K562 (cell line): ENCODE measurements at regions not wholly inside any gene's neighbourhood (a gene's known extent, or its start where the extent isn't known, plus 50 kb on each side); places are given as distances from the start of the nearest gene placed in this dataset.

Source experiments
- ATAC-seq: fragments of 200-7000 bp; cut with Tn5 transposase; 3 replicates; pipeline ENCODE4 v1.9.1; 2020; ENCODE audit warnings: moderate library complexity
- BruUV-seq: library from RNA; stranded (reverse); fragments of 400-500 nt; replicated peaks from 2 replicates; lab custom pipeline; 2021; lab: Mats Ljungman, UMichigan
- CTCF ChIA-PET: fragments of 300-600 bp; formaldehyde crosslinking; extraction: SDS; loops from one replicate; lab custom pipeline; 2021; ENCODE audit warnings: low intra/inter-chr PET ratio; lab: Yijun Ruan, JAX
- POLR2A ChIA-PET: fragments of 300-600, 350-650 bp; sonication (Branson Sonifier 250); formaldehyde crosslinking; extraction: SDS; loops from one replicate; lab custom pipeline; 2021; ENCODE audit warnings: antibody characterized with exemption, inconsistent platforms; lab: Yijun Ruan, JAX
- DNase-seq, 4 experiments: peaks; one replicate each; pipeline versions ENCODE4 v3.0.0 to v3.0.0-alpha.2; 2011 to 2018; ENCODE audit warnings: low spot score in 3 of 4, mixed read lengths in 3 of 4; ENCODE audit errors: extremely low read depth in 1 of 4
- FAIRE-seq: peaks from 2 replicates; lab custom pipeline; 2011; peaks lifted over from hg19 to GRCh38; lab: Jason Lieb, UNC
- H2AFZ ChIP-seq: 2 replicates; pipeline ENCODE4 v1.6.0; 2011; ENCODE audit warnings: low read depth, low read length, control low read depth, inconsistent platforms
- H3K27ac ChIP-seq: fragments of 200-600 bp; 3 replicates; pipeline ENCODE4 v1.8.0; 2011; ENCODE audit warnings: low read depth, mild to moderate bottlenecking, control low read depth, inconsistent platforms, low read length, moderate library complexity, mixed read lengths; ENCODE audit errors: extremely low read depth
- H3K27me3 ChIP-seq, 2 experiments: fragments of 300-600 bp in 1 of 2; 2 replicates in 1 of 2; 3 replicates in 1 of 2; pipeline versions ENCODE4 v1.6.0 to v1.8.0; 2011; ENCODE audit warnings: inconsistent platforms in 2 of 2, low read length in 2 of 2, mild to moderate bottlenecking in 1 of 2, mixed read lengths in 1 of 2, moderate library complexity in 1 of 2; ENCODE audit not compliant: control insufficient read depth in 2 of 2, insufficient read depth in 2 of 2
- H3K36me3 ChIP-seq: fragments of 300-600 bp; 3 replicates; pipeline ENCODE4 v1.8.0; 2011; ENCODE audit warnings: mild to moderate bottlenecking, low read length, inconsistent platforms; ENCODE audit not compliant: control insufficient read depth, insufficient read depth
- H3K4me1 ChIP-seq, 2 experiments: fragments of 200-600 bp in 1 of 2; replicated peaks in 1 of 2; 2 replicates in 1 of 2; 3 replicates in 1 of 2; pipeline versions ENCODE4 v1.5.1 to v1.8.0; 2011; ENCODE audit warnings: inconsistent platforms in 2 of 2, low read length in 2 of 2, mild to moderate bottlenecking in 1 of 2, mixed read lengths in 1 of 2, moderate library complexity in 1 of 2; ENCODE audit not compliant: control insufficient read depth in 2 of 2, insufficient read depth in 2 of 2
- H3K4me2 ChIP-seq: 2 replicates; pipeline ENCODE4 v1.6.1; 2011; ENCODE audit warnings: low read length, control low read depth, inconsistent platforms, mixed read lengths; ENCODE audit not compliant: insufficient read depth
- H3K4me3 ChIP-seq: fragments of 200-600 bp; sonication (generic), shearing (Covaris generic); 2 replicates; pipeline ENCODE4 v1.5.1; 2016; ENCODE audit warnings: control low read depth, inconsistent platforms
- H3K79me2 ChIP-seq: fragments of 200-600 bp; 3 replicates; pipeline ENCODE4 v1.8.0; 2011; ENCODE audit warnings: low read length, inconsistent platforms; ENCODE audit not compliant: control insufficient read depth, insufficient read depth
- H3K9ac ChIP-seq, 2 experiments: 2 replicates each; pipeline versions ENCODE4 v1.6.0 to v1.6.1; 2011; ENCODE audit warnings: low read depth in 2 of 2, low read length in 2 of 2, control low read depth in 1 of 2, inconsistent platforms in 1 of 2, mild to moderate bottlenecking in 1 of 2, mixed read lengths in 1 of 2; ENCODE audit not compliant: insufficient read depth in 1 of 2
- H3K9me1 ChIP-seq: one replicate; pipeline ENCODE4 v1.6.0; 2011; ENCODE audit warnings: inconsistent platforms, mild to moderate bottlenecking, low read length, moderate library complexity; ENCODE audit not compliant: control insufficient read depth, insufficient read depth
- H3K9me3 ChIP-seq: replicated peaks from 2 replicates; pipeline ENCODE4 v1.5.1; 2011; ENCODE audit warnings: low read depth, low read length, inconsistent platforms; ENCODE audit not compliant: control insufficient read depth, insufficient read depth
- H4K20me1 ChIP-seq: replicated peaks from 2 replicates; pipeline ENCODE4 v1.6.1; 2011; ENCODE audit warnings: low read length, inconsistent platforms, mixed read lengths; ENCODE audit not compliant: control insufficient read depth, insufficient read depth
- ETV6 ChIP-seq, 3 experiments: fragments of 150-350 bp in 1 of 3; sonication (generic) in 1 of 3; formaldehyde crosslinking in 1 of 3; IDR thresholded peaks; 2 replicates each; pipeline versions ENCODE4 v1.6.1 to v1.8.0; 2014 to 2022; ENCODE audit warnings: borderline replicate concordance in 2 of 3, low read depth in 2 of 3, antibody characterized with exemption in 1 of 3, low read length in 1 of 3, mild to moderate bottlenecking in 1 of 3, missing genetic modification reagents in 1 of 3
- MYBL2 ChIP-seq, 2 experiments: fragments of 450-650 bp in 1 of 2; sonication (generic) in 1 of 2; formaldehyde crosslinking in 1 of 2; IDR thresholded peaks; 2 replicates each; pipeline versions ENCODE4 v1.6.1 to v1.8.1; 2017 to 2022; ENCODE audit warnings: borderline replicate concordance in 1 of 2, inconsistent platforms in 1 of 2, low read depth in 1 of 2, mild to moderate bottlenecking in 1 of 2, missing genetic modification reagents in 1 of 2, moderate library complexity in 1 of 2
- OTX1 ChIP-seq: fragments of 450-650 bp; formaldehyde crosslinking; IDR thresholded peaks from 2 replicates; pipeline ENCODE4 v1.4.0; 2022; ENCODE audit warnings: mild to moderate bottlenecking
- SIN3B ChIP-seq: fragments of 450-650 bp; IDR thresholded peaks from 2 replicates; pipeline ENCODE4 v1.6.1; 2017; ENCODE audit warnings: low read depth, mild to moderate bottlenecking, moderate library complexity
- SMARCC2 ChIP-seq: fragments of 450-650 bp; IDR thresholded peaks from 2 replicates; pipeline ENCODE4 v1.6.1; 2017; ENCODE audit warnings: antibody characterized with exemption, moderate library complexity, mild to moderate bottlenecking, low read depth
- SPI1 ChIP-seq: IDR thresholded peaks from 2 replicates; pipeline ENCODE4 v1.6.1; 2011; ENCODE audit warnings: low read depth, low read length, control low read depth, borderline replicate concordance
- ZNF75A ChIP-seq: fragments of 450-650 bp; formaldehyde crosslinking; IDR thresholded peaks from 2 replicates; pipeline ENCODE4 v1.4.0; 2020; ENCODE audit warnings: mild to moderate bottlenecking
- WGBS: fragments of 100-300 bp; shearing (Covaris generic); methylation state at CpG from one replicate; pipeline ENCODE4 v1.1.6; 2016; ENCODE audit warnings: low coverage, mixed read lengths; ENCODE audit not compliant: insufficient coverage; ENCODE audit errors: missing lambda C conversion rate; 5-methylcytosine and 5-hydroxymethylcytosine counted together
- in situ Hi-C: fragments of 300-500 bp; cut with MboI; formaldehyde crosslinking; loops from 4 replicates; pipeline ENCODE4 v1.15.0; 2018; ENCODE audit warnings: inconsistent platforms, mixed read lengths
- intact Hi-C: fragments of 100-400 bp; cut with micrococcal nuclease; formaldehyde crosslinking; loops from 2 replicates; pipeline ENCODE4 v1.14.2; 2022

DNA sequence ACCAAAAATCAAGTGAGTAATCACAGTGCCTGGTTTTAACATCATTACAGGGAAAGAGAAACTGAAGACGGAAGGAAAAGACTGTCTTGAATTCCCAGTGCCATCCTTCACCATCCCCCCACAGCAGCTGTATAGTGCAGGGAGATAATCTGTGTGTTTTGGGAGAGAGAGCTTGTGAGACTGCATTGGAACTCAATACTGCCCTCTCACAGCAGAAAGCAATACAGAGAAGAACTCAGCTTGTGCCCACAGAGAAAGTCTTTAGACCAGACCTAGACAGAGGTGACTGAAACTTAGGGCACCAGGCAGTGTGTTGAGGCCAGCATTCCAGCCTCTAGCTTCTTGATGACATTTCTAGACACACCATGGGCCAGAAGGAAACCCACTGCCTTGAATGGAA is 754.7 kb upstream of the CDH6 start:
- in situ Hi-C loops (no loop called here), intact Hi-C loops (no loop called here)
- Histone ChIP-seq H3K36me3 (no peaks in the 10 kb centered on the region), H3K79me2 (no peaks in the 10 kb centered on the region), H3K4me3 (no peak overlapping the region), H3K4me1 (no peaks in the 10 kb centered on the region), H3K27me3 (no peaks in the 10 kb centered on the region), H3K9me3 (no peaks in the 10 kb centered on the region; the same call in 1 of the 2 replicates), H3K27ac (no peak overlapping the region), H3K9me1 (no peaks in the 10 kb centered on the region), H4K20me1 (no peaks in the 10 kb centered on the region), H2AFZ (no peak overlapping the region), H3K9ac (no peak overlapping the region), H3K4me2 (no peak overlapping the region)
- TF ChIP-seq SMARCC2 = no peak
- TF ChIP-seq OTX1 = no peak
- TF ChIP-seq MYBL2 (IDR thresholded peaks at IDR 0.05; ENCODE audit: low read depth) = no peak
- TF ChIP-seq MYBL2 (CRISPR knock-in tag; IDR thresholded peaks at IDR 0.05; ENCODE audit: borderline replicate concordance) = no peak
- TF ChIP-seq ZNF75A (CRISPR knock-in tag) = no peak
- ATAC-seq (no peak), DNase-seq (no peak), FAIRE-seq (no peak)
- ChIA-PET POLR2A (no interaction called here), CTCF (no interaction called here)
- BruUV-seq = no TSS peak
- 0% methylated on average over 1 of the region's 1 CpG for WGBS

DNA sequence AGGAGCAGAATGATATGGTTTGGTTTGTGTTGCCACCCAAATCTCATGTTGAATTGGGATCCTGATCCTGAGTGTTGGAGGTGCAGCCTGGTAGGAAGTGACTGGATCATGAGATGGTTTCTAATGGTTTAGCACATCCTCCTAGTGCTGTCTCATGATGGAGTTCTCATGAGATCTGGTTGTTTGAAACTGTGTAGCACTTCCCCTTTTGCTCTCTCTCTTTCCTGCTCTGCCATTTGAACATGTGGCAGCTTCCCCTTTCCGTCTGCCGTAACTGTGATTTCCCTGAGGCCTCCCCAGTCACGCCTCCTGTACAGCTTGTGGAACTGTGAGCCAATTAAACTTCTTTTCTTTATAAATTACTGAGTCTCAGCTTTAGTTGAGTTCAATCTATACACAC is 756.8 kb upstream of the CDH6 start:
- Histone ChIP-seq H4K20me1 (no peaks in the 10 kb centered on the region), H3K27me3 (no peaks in the 10 kb centered on the region), H3K4me2 (no peak overlapping the region), H3K4me1 (no peaks in the 10 kb centered on the region), H3K36me3 (no peaks in the 10 kb centered on the region), H3K9ac (no peak overlapping the region), H3K27ac (no peak overlapping the region), H2AFZ (no peak overlapping the region), H3K9me3 (no peaks in the 10 kb centered on the region; the same call in 1 of the 2 replicates), H3K79me2 (no peaks in the 10 kb centered on the region), H3K4me3 (no peak overlapping the region), H3K9me1 (no peaks in the 10 kb centered on the region)
- in situ Hi-C loops (no loop called here), intact Hi-C loops (no loop called here)
- ATAC-seq (no peak), FAIRE-seq (no peak), DNase-seq (no peak)
- WGBS = 0% methylated on average over 3 of the region's 3 CpGs
- TF ChIP-seq SPI1 = peak; percentile 55; the same call in 1 of the 2 replicates
- no peak for TF ChIP-seq SIN3B
- TF ChIP-seq ETV6 (IDR thresholded peaks at IDR 0.05; ENCODE audit: borderline replicate concordance in 1 of 2, low read depth in 2 of 2, low read length in 1 of 2) = no peak
- TF ChIP-seq ETV6 (CRISPR knock-in tag; IDR thresholded peaks at IDR 0.05; ENCODE audit: borderline replicate concordance) = no peak
- ChIA-PET POLR2A (no interaction called here), CTCF (no interaction called here)
- BruUV-seq = no TSS peak
